A172 (cell line): ENCODE measurements at regions not wholly inside any gene's neighbourhood (a gene's known extent, or its start where the extent isn't known, plus 50 kb on each side); places are given as distances from the start of the nearest gene placed in this dataset.

Source experiments
- DNase-seq: peaks from one replicate; pipeline ENCODE4 v3.0.0-alpha.2; 2015; ENCODE audit warnings: low spot score

DNA sequence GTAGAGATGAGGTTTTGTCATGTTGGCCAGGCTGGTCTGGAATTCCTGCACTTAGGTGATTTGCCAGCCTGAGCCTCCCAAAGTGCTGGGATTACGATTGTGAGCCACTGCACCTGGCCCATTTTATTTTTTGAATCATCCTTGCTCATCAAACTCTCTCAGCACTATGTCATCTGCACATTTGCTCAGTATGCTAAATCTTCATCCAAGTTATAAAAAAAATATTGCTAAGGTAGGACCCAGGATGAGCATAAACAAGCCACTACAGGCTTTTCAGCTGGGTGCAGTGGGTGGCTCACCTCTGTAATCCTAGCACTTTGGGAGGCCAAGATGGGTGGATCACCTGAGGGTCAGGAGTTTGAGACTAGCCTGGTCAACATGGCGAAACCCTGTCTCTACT, 510.1 kb upstream of the LARGE1 start:
- DNase-seq = no peak

DNA sequence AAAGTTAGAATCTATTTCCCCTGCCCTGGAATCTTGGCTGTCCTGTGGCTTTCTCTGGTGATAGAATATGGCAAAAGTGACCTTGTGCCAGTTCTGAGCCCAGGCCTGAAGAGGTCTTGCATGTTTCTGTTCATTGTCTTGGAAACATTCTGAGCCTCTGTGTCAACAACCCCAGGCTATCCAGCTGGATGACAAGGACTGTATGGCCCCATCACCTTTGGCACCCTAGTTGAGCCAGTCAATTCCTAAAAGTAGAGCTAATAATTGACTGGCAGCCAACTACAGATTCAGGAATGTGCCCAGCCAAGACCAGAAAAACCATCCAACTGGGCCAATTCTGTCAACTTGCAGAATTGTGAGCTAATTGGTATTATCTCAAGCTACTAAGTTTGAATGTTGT, 514.1 kb upstream of the LARGE1 start:
- no peak for DNase-seq

DNA sequence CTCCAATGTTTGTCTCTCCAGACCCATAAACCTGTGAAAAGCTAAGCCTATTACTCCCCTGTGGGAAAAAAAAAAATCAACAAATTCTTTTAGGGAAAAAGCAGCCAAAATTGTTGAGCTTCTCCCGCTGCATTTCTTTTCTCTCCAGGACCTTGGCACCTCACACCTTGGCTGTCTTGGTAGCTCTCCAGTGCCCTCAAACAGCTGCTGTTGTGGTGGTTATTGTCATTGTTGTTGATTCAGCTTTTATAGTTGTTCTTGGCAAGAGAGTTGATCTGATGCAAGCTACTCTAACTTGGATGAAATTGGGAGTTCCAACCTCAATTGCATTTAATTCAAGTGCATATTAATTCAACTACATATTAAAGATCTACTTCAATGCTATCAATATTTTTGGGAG, 516.9 kb upstream of the LARGE1 start:
- DNase-seq = no peak

DNA sequence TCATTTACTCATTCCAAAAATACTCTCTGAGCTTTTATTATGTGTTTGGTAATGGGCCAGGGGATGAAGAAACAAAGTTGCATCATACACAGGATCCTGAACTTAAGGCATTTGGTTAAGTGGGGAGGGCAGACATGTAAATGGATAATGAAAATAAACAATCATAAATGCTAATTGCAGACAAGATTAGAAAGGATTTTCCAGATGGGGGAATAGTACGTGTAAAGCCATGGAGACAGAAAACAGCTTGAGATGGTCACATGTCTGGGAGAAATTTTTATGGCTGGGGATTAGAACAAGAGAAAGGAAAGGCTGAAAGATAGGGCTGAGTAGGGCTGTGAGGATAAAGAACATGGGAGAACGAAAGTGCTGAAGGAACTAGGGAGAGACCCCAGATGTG, 534.3 kb upstream of the LARGE1 start:
- no peak for DNase-seq

DNA sequence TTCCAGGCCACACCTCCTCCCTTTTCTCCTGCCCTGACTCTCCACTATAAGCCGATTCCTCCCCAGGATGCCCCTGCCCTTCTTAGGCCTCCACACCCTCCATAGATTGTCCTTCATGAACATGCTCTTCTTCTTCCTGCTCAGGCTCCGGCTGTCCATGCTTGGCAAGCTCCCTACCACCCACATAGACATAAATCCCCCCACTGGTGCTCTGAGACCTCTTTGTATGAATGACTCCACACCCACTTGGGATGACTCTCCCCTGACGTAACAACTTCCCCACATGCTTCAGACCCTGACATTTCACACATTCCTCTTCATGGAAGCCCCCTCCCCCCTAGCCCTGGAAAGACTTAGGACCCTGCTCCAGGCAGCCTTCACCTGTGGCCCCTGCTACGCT, 542.5 kb upstream of the LARGE1 start:
- no peak for DNase-seq

DNA sequence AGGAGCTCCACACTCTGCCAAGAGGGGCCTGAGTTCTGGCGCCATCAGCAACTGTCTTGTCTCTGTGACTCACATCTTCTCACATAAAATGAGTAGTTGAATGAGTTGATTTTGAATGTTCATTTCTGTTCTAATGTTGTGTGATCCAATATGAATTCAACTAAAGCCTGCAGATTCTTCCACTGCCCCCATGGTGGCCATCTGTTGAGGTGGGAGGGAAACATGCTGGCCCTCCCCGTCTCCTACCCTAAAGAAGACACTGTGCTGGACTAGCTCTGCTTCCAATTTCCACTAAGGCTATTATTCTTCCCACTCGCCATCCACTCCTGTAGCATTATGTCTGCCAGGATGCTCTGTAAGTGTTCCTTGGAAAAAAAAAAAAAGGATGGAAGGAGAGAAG, 555.6 kb upstream of the LARGE1 start:
- DNase-seq = no peak

DNA sequence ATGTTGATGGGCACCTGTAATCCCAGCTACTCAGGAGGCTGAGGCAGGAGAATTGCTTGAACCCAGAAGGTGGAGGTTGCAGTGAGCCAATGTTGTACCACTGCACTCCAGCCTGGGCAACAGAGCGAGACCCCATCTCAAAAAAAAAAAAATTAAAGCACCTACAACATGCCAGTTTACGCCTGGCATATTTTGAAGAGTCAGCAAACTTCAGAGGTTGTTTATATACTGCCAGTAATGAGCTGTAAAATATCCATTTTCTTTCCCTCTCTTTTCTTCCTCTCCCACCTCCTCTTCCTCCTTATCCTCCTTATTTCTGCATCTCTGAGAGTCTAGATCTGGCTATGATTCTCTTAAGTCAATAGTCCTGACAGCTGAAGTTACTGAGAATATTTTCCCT, 556.5 kb upstream of the LARGE1 start:
- no peak for DNase-seq

DNA sequence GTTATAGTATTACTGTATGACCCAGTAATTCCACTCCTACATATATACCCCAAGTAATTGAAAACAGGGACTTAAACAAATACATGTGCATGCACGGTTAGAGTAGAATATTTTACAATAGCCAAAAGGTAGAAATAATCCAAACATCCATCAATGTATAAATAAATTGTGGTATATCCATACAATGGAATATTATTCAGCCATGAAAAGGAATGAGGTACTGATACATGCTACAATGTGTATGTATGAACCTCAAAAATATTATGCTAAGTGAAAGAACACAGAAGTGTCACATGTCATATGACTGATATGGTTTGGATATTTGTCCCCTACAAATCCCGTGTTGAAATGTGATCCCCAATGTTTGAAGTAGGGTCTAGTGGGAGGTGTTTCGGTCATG, 560.8 kb upstream of the LARGE1 start:
- no peak for DNase-seq

DNA sequence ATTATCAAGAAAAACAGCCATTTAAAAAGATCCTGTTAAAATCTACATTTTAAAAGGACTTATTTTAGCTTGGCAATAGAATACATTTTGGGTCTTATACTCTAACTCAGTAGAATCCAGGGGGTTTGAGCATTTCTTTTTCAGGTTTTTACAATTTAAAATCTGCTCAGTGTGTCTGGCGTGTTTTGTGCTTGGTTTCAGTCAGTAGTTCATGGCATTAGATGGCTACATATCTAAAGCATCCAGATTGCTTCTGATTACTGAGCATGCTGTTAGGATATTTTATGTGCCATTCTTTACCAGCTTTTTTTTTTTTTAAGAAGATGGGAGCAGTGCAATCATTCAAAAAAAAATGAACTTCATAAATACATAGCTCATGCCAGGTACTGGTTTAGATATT, 566.1 kb upstream of the LARGE1 start:
- no peak for DNase-seq

DNA sequence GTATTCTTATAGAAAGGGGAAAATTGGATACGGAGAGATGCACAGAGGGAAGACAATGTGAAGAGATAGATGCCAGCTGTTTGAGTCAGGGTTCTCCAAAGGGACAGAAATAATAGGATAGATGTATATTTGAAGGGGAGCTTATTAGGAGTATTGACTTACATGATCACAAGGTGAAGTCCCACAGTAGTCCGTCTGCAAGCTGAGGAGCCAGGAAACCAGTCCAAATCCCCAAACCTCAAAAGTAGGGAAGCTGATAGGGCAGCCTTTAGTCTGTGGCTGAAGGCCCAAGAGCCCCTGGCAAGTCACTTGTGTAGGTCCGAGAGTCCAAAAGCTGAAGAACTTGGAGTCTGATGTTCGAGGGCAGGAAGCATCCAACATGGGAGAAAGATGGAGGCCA, 569.6 kb upstream of the LARGE1 start:
- no peak for DNase-seq

DNA sequence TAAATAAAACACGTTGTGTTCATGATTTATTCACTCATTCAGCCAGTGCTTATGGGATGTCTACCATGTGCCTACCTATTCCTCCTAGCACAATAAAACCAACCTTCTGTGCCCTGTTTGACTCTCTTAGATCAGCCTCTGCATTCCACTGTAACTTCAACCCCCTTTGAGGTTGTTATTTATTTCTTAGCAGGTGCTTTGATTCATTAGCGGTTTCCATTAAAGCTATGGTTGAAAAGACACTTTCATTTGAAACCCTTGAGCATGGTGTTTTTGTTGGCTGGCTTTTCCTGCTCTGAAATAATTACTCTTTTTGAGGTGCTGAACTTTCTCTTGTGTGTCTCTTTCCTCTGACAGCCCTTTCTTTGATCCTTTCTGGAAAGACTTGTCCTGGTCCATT, 570.6 kb upstream of the LARGE1 start:
- DNase-seq = no peak

DNA sequence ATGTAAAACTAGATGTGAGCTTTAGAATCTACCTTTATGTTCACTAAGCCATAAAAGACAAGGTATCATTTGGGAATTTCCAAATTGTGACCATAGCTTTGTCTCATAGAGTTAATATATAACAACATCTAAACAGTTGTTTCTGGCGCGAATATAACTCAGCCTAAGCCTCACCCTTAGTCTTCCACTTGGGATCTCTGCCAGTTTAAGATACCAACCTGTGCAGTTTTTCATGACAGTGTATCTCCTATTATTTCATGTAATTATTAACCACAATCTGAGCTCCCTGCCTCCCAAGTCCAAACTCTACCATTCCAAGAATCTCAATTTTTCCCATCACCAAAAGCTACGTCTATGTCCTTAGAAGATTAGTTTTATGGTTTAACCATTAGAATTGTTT, 572.5 kb upstream of the ISX start:
- no peak for DNase-seq

DNA sequence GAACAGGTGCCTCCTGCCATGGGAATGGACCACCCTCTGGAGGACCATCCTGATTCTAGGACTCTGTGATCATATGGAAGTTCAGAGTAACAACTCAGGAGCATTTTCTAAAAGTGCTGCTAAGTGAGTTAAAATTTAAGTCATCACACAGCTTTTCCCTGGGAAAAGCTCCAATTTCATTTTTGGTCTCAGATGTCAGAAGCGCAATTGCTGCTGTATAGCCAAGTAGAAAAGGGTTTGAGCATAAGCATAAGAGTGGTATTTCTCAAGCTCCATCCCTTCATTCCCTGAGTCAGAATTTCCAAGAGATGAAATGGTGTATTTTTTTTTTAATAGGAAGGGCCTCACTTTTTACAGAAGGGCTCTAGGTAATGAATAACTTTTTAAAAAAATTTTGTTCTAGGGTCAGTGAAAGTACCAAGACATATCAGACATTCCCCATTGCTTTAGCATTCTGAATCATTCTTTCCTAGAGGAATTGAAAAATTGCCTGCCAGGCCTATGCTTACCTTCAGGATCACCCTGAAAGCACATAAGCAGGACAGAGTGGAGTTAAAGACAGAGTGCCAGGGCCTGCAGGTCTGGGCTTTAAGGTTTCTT, 564.5 kb upstream of the ISX start:
- no peak for DNase-seq

DNA sequence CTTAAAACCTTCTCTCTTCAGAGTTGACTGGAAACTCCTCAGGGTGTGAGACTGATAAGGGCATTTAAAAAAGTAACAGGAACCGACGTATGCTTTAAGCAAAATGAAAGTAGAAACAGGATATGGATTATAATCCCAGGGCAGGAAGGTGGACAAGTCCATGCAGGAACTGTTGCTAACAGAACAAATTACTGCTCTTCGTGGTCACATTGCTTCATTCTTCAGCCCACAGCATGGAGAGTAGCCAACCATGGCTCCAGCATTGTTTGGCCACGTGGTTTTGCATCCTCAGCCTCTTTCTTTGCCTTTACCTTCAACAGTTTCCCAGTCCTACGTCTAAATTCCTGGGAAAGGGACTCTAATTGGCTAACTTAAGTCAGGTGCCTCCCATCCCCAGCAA, 563.1 kb upstream of the ISX start:
- no peak for DNase-seq

DNA sequence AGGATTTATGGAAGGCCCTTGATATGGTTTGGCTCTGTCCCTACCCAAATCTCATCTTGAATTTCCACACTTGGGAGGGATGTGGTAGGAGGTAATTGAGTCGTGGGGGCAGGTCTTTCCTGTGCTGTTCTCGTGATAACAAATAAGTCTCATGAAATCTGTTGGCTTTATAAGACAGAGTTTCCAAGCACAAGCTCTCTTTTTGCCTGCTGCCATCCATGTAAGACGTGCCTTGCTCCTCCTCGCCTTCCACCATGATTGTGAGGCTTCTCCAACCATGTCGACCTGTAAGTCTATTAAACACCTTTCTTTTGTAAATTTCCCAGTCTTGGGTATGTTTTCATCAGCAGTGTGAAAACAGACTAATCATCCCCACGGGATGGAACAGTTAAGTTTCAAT, 557.2 kb upstream of the ISX start:
- DNase-seq = no peak

DNA sequence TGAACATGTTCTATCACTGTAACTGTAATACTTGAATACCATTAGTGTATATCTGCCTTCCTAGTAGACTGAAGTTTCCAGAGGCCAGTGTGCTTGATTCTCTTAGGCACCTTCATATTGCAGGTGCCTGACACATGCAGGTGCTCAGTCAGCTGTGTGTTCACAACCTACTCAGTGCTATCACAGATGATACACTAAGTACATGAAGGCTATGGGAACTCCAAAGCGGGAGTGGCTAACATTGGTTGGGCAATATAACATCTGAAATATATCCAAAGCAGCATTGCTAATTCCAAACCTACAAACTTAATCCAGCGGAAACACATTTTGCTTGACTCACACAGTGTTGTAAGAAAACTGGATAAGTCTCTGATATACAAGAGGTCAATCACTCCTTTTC, 539.3 kb upstream of the ISX start:
- no peak for DNase-seq

DNA sequence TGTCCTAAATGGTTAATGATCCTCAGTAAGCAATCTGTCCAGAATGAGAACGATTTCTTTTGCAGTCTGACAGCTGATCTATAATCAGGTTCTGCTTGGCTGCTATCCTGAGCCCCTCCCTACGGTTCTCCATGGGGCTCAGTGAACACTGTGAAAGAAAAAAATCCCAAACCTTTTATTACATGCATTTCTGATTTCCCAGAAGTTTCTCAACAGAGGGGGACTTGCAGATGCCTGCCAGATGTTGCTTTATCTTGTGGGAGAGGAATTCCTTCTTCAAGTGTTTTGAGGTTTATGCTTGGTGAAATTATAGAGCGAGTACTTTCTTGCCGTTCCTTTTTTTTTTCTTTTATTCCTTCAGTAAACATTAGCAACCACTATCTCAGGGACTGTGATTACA, 531.9 kb upstream of the ISX start:
- DNase-seq = no peak

DNA sequence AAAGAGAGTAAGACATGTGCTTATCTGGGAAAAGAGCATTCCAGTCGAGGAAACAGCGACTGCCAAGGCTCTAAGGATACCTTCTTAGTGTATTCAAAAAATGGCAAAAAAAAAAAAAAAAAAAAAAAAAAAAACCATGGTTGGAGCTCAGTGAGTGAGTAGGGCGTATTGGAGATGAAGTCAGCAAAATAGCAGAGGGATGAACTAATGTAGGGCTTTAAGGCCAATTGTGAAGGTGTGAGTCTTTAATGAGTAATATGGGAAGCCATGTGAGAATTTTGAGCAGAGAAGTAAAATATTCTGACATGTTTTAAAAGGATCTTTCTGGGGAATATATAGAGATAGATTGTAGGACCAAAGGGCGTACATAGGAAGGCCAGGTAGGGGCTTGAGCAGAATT, 498.6 kb upstream of the ISX start:
- DNase-seq = no peak

DNA sequence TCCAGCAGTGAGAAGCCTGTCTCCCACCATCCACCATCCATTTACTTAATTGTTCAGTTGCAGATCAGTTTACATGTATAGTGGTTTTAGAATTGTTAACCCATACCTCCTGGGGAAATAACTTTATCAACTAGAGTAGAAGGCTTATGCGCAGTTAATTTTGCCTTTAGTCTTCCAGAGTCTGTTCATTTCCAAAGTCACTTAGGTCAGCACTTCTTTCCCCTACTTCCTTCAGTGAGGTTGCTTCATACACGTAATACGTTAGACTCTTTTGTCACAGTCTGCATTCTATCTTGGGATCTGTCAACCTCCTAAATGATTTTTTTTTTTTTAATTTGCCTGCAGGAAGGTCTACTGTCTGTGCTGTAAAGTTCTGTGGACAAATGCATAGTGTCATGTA, 495.6 kb upstream of the ISX start:
- DNase-seq = no peak

DNA sequence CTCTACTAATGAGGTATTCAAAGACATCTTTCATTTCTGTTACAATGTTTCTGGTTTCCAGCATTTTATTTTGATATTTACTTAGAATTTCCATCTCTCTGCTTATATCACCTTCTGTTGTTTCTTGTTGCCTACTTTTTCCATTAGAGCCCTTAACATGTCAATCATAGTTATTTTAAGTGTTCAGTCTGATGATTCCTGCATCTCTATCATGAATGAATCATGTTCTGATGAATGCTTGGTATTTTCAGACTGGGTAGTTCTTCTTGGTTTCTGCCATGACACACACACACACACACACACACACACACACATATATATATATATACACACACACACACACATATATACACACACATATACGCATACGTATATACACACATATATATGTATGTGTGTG, 486.4 kb upstream of the ISX start:
- no peak for DNase-seq

DNA sequence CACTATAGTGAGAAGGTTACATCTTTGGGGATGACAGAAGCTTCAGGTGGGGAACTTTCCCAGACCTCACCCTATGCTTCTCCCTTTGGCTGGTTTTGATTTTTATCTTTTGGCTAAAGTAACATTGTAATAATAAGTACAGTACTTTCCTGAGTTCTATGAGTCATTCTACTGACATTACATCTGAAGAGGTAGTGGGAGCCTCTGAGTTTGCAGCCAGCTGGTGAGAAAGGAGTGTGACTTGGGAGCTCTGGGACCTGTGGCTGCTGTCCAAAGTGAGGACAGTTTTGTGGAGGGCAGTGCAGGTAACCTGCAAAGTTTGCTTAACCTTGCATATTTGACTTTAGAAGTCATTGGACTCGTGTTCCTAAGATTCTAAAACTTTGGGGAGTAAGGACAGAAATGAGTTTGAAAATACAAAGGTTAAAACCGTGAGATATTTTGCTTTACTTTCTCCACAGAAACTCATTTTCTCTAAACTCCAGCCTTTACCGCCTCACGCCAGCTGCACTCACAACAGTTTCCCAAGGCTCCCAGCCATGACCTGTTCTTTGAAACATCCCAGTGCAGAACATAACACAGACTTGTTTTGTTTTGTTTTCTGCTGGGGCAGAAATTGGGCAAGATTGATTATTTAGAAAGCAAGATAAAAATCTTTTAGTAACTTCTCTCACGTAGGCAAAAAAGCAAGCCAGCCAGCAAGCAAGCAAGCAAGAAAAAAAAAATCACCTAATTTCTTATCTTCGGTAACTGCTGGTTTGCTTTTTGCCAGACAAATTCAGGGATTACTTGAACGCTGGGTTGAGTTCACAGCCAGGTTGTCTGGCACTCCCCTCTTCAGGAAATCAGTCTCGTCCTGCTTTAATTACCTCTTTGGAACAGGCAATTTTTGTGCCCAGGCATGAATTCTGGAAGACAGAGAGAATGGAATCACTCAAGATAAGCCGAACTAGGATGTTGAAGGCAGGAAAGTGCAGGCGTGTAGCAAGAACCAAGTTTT, 478.3 kb upstream of the ISX start:
- DNase-seq = no peak

DNA sequence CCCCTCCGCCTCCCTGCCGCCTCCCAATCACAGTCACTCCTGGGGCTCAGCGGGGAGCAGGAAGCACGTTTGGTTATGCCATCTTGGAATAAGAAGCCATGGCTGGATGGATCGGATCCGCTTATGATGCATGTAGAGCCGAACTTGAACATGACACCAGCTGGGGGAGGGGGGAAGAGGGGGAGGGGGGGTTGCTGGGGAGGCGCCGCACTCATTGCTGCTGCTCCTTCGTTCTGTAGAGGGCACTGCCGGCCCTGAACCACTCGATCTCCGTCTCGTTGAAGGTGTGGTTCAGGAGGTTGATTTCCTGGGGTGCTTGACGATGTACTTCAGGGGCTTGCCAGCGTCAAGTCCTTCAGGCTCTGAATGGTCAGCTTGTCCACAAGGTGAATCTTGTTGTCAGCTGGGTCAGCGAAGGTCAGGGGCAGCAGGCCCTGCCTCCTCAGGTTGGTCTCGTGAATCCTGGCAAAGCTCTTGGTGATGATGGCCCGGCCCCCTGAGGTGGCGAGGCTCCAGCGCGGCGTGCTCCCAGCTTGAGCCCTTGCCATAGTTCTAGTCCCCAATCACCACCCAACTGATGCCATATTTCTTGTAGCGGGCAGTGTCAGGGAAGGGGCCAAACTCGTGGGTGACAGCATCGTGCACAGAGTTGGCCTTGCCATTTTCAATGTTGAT, 476.9 kb upstream of the ISX start:
- DNase-seq = no peak

DNA sequence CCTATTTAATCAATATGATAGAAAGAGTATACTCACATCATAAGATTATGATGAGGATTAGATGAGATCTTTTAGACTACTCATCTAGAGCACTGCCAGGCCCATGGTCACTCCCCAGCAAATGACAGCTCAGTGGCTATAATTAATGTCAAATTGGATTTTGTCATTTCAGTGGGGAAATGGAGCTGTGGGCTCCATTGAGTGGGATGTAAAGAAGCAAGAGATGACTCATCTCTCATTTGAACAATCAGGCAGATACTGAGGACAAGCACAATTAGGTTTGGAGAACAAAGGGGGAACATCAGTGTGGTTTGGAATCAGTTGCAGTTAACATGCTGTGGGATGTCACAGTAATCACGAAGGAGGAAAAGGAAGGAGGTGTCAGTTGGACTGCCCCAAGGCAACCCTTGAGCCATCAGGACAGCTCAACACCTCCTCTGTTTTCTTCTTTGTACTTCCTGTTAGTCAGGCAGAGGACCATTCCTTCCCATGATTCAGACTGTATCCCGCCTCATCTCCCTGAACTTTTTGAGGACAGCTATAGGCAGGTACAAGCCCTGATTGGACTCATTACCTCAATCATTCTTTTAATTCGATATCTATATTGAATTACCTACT, 473.7 kb upstream of the ISX start:
- DNase-seq = no peak
